PC-9 (cell line): ENCODE measurements at regions not wholly inside any gene's neighbourhood (a gene's known extent, or its start where the extent isn't known, plus 50 kb on each side); places are given as distances from the start of the nearest gene placed in this dataset.

ENCODE experiments used
- BruUV-seq: library from RNA; stranded (reverse); fragments of 400-500 nt; replicated peaks from 2 replicates; lab custom pipeline; 2021; lab: Mats Ljungman, UMichigan
- CTCF ChIA-PET: fragments of 300-600 bp; sonication (Branson Sonifier 250); formaldehyde crosslinking; loops from one replicate; lab custom pipeline; 2022; ENCODE audit warnings: antibody characterized with exemption; lab: Charles Lee
- POLR2A ChIA-PET: fragments of 300-600 bp; sonication (Branson Sonifier 250); formaldehyde crosslinking; loops from one replicate; lab custom pipeline; 2022; ENCODE audit warnings: antibody characterized with exemption; ENCODE audit not compliant: unreplicated experiment; lab: Charles Lee
- DNase-seq, 2 experiments: peaks; one replicate each; pipeline versions ENCODE4 v3.0.0 to v3.0.0-alpha.2; 2015 to 2022; ENCODE audit warnings: mixed read lengths in 1 of 2
- H2AFZ ChIP-seq: fragments of 200-600 bp; sonication (generic); 2 replicates; pipeline ENCODE4 v1.8.1; 2017; ENCODE audit warnings: antibody characterized with exemption
- H3F3A ChIP-seq: fragments of 200-600 bp; sonication (generic); 2 replicates; pipeline ENCODE4 v1.8.1; 2017; ENCODE audit warnings: antibody characterized with exemption, mild to moderate bottlenecking, low read depth; ENCODE audit not compliant: insufficient read depth
- H3K27ac ChIP-seq: fragments of 200-600 bp; sonication (generic); 2 replicates; pipeline ENCODE4 v1.6.1; 2016; ENCODE audit warnings: mixed run types
- H3K27me3 ChIP-seq: fragments of 200-600 bp; sonication (generic); 2 replicates; pipeline ENCODE4 v1.6.1; 2016; ENCODE audit warnings: low read depth, mixed run types; ENCODE audit not compliant: insufficient read depth
- H3K36me3 ChIP-seq: fragments of 200-600 bp; sonication (generic); 2 replicates; pipeline ENCODE4 v1.6.1; 2016; ENCODE audit warnings: low read depth, mixed run types
- H3K4me1 ChIP-seq: fragments of 200-600 bp; sonication (generic); replicated peaks from 2 replicates; pipeline ENCODE4 v1.6.1; 2016; ENCODE audit warnings: mixed run types; ENCODE audit not compliant: insufficient read depth
- H3K4me2 ChIP-seq: fragments of 200-600 bp; sonication (generic); 2 replicates; pipeline ENCODE4 v1.6.1; 2017; ENCODE audit warnings: mixed run types
- H3K4me3 ChIP-seq: fragments of 200-600 bp; sonication (generic); 2 replicates; pipeline ENCODE4 v1.6.1; 2016; ENCODE audit warnings: mixed run types
- H3K79me2 ChIP-seq: fragments of 200-600 bp; sonication (generic); 2 replicates; pipeline ENCODE4 v1.6.1; 2017; ENCODE audit warnings: low read depth, mixed run types
- H3K9me2 ChIP-seq: fragments of 200-600 bp; sonication (generic); 2 replicates; pipeline ENCODE4 v1.8.1; 2017; ENCODE audit warnings: mild to moderate bottlenecking; ENCODE audit not compliant: insufficient read depth
- H3K9me3 ChIP-seq: fragments of 200-600 bp; sonication (generic); 2 replicates; pipeline ENCODE4 v1.8.1; 2016; ENCODE audit warnings: low read depth; ENCODE audit not compliant: insufficient read depth
- H4K20me1 ChIP-seq: fragments of 200-600 bp; sonication (generic); 2 replicates; pipeline ENCODE4 v1.8.1; 2017; ENCODE audit not compliant: insufficient read depth
- CTCF ChIP-seq: fragments of 200-600 bp; sonication (generic); conservative IDR thresholded peaks from 2 replicates; pipeline ENCODE4 v1.6.1; 2017; ENCODE audit warnings: mixed run types, antibody characterized with exemption, mild to moderate bottlenecking, moderate library complexity
- EZH2 ChIP-seq: fragments of 200-600 bp; sonication (generic); IDR thresholded peaks from 2 replicates; pipeline ENCODE4 v1.8.0; 2017; ENCODE audit warnings: antibody characterized with exemption, low read depth
- intact Hi-C: fragments of 100-400 bp; cut with micrococcal nuclease; formaldehyde crosslinking; loops from one replicate; pipeline ENCODE4 v1.10.0; 2022; ENCODE audit not compliant: unreplicated experiment

- no peaks in the 10 kb centered on the region for H3K36me3 ChIP-seq
- no TSS peak for BruUV-seq
- no peaks in the 10 kb centered on the region for H3K79me2 ChIP-seq
- TF ChIP-seq EZH2 = no peak
- TF ChIP-seq CTCF = no peak
- no peak overlapping the region for H3K27ac ChIP-seq
- no peak for DNase-seq
- no peak overlapping the region for H2AFZ ChIP-seq
- no peaks in the 10 kb centered on the region for H4K20me1 ChIP-seq
- H3K4me2 ChIP-seq = no peak overlapping the region
- ChIA-PET CTCF (no interaction called here), POLR2A (no interaction called here)
- intact Hi-C loops = no loop called here
- no peaks in the 10 kb centered on the region for H3K27me3 ChIP-seq
- no peaks in the 10 kb centered on the region for H3K4me1 ChIP-seq
- no peaks in the 10 kb centered on the region for H3K9me2 ChIP-seq
- no peaks in the 10 kb centered on the region for H3K9me3 ChIP-seq
- no peak overlapping the region for H3K4me3 ChIP-seq
- H3F3A ChIP-seq = no peaks in the 10 kb centered on the region
These were observed 1388.8 kb downstream of the DSC3 start for GRCh38 chr18:29653671-29654215.

- no peaks in the 10 kb centered on the region for H4K20me1 ChIP-seq
- no peaks in the 10 kb centered on the region for H3K27me3 ChIP-seq
- no TSS peak for BruUV-seq
- no peaks in the 10 kb centered on the region for H3K79me2 ChIP-seq
- no peaks in the 10 kb centered on the region for H3K36me3 ChIP-seq
- no peak for TF ChIP-seq CTCF
- no peak for TF ChIP-seq EZH2
- H2AFZ ChIP-seq = no peak overlapping the region
- H3K4me2 ChIP-seq = no peak overlapping the region
- no peaks in the 10 kb centered on the region for H3F3A ChIP-seq
- no peak overlapping the region for H3K27ac ChIP-seq
- intact Hi-C loops = no loop called here
- H3K9me3 ChIP-seq = no peaks in the 10 kb centered on the region
- DNase-seq = no peak
- H3K4me1 ChIP-seq = no peaks in the 10 kb centered on the region
- H3K4me3 ChIP-seq = no peak overlapping the region
- no peaks in the 10 kb centered on the region for H3K9me2 ChIP-seq
- POLR2A ChIA-PET = no interaction called here
- CTCF ChIA-PET = no interaction called here
These were observed 1389.7 kb downstream of the DSC3 start for GRCh38 chr18:29652797-29653196.

GRCh38 chr18:29651122-29651680 is 1391.3 kb downstream of the DSC3 start:
- no peaks in the 10 kb centered on the region for H3K4me1 ChIP-seq
- H3K4me3 ChIP-seq = no peak overlapping the region
- H3K27me3 ChIP-seq = no peaks in the 10 kb centered on the region
- TF ChIP-seq CTCF = no peak
- no peak for TF ChIP-seq EZH2
- no peak overlapping the region for H3K4me2 ChIP-seq
- H3K9me2 ChIP-seq = no peaks in the 10 kb centered on the region
- POLR2A ChIA-PET = no interaction called here
- no peak for DNase-seq
- H3K9me3 ChIP-seq = no peaks in the 10 kb centered on the region
- H2AFZ ChIP-seq = no peak overlapping the region
- BruUV-seq = no TSS peak
- no peaks in the 10 kb centered on the region for H3K36me3 ChIP-seq
- no peaks in the 10 kb centered on the region for H3K79me2 ChIP-seq
- intact Hi-C loops = no loop called here
- H3K27ac ChIP-seq = no peak overlapping the region
- no peaks in the 10 kb centered on the region for H3F3A ChIP-seq
- CTCF ChIA-PET = no interaction called here
- no peaks in the 10 kb centered on the region for H4K20me1 ChIP-seq
